ENCODE measurements at regions not wholly inside any gene's neighbourhood (a gene's known extent, or its start where the extent isn't known, plus 50 kb on each side); places are given as distances from the start of the nearest gene placed in this dataset.
"Not testable (repeated sequence)": the region's sequence is repeated elsewhere in the genome, so short reads cannot be mapped to it uniquely, and the experiment has no call there.

GRCh38 chr14:52144099-52144498 is 75.2 kb upstream of the NID2 start:
- TF ChIP-seq, protein P1, sequence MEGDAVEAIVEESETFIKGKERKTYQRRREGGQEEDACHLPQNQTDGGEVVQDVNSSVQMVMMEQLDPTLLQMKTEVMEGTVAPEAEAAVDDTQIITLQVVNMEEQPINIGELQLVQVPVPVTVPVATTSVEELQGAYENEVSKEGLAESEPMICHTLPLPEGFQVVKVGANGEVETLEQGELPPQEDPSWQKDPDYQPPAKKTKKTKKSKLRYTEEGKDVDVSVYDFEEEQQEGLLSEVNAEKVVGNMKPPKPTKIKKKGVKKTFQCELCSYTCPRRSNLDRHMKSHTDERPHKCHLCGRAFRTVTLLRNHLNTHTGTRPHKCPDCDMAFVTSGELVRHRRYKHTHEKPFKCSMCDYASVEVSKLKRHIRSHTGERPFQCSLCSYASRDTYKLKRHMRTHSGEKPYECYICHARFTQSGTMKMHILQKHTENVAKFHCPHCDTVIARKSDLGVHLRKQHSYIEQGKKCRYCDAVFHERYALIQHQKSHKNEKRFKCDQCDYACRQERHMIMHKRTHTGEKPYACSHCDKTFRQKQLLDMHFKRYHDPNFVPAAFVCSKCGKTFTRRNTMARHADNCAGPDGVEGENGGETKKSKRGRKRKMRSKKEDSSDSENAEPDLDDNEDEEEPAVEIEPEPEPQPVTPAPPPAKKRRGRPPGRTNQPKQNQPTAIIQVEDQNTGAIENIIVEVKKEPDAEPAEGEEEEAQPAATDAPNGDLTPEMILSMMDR (IDR thresholded peaks at IDR 0.05), result not testable (repeated sequence)
- not testable (repeated sequence) for TF ChIP-seq POLR2AphosphoS5, POLR2A, EP300 (IDR thresholded peaks at IDR 0.05)
